BE2C (cell line): ENCODE measurements at regions not wholly inside any gene's neighbourhood (a gene's known extent, or its start where the extent isn't known, plus 50 kb on each side); places are given as distances from the start of the nearest gene placed in this dataset.

ENCODE experiments used
- DNase-seq: peaks from one replicate; pipeline ENCODE4 v3.0.0-alpha.2; 2020
- H3K27me3 ChIP-seq: fragments of 250-450 bp; sonication (Bioruptor Pico); 2 replicates; pipeline ENCODE4 v1.5.1; 2020; ENCODE audit warnings: mild to moderate bottlenecking
- H3K36me3 ChIP-seq: fragments of 250-450 bp; sonication (Bioruptor Pico); 2 replicates; pipeline ENCODE4 v1.5.1; 2020; ENCODE audit warnings: mild to moderate bottlenecking
- H3K4me1 ChIP-seq: fragments of 250-450 bp; sonication (Bioruptor Pico); 2 replicates; pipeline ENCODE4 v1.5.1; 2020
- H3K4me3 ChIP-seq: 2 replicates; pipeline ENCODE4 v1.5.1; 2011; ENCODE audit warnings: low read depth, low read length
- H3K9me3 ChIP-seq: fragments of 250-450 bp; sonication (Bioruptor Pico); 2 replicates; pipeline ENCODE4 v1.5.1; 2020
- CTCF ChIP-seq: IDR thresholded peaks from 2 replicates; pipeline ENCODE4 v1.5.1; 2012; ENCODE audit warnings: mild to moderate bottlenecking, low read depth, low read length

DNA sequence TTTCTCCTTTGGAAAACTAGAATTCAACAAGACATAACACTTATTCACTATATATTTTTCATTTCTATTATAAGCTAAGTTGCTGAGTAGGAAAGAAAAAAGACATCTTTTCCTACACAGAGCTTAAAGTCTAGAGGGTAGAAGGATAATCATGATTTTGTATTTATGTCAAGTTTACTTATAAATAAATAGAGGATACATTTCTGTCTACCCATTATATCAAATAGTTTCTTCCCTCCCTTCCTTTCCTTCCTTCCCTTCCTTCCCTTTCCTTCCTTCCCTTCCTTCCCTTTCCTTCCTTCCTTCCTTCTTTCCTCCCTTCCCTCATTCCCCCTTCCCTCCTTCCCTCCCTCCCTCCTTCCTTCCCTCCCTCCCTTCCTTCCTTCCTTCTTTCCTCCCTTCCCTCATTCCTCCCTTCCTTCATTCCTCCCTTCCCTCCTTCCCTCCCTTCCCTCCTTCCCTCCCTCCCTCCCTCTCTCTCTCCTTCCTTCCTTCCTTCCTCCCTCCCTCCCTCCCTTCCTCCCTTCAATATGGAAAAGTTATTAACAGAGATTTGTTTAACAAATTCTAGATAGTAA lies 308.4 kb upstream of the COL3A1 start:
- no peak overlapping the region for H3K4me3 ChIP-seq
- no peaks in the 10 kb centered on the region for H3K4me1 ChIP-seq
- no peaks in the 10 kb centered on the region for H3K36me3 ChIP-seq
- no peaks in the 10 kb centered on the region for H3K27me3 ChIP-seq
- TF ChIP-seq CTCF, result no peak
- DNase-seq, result no peak
- H3K9me3 ChIP-seq, result no peaks in the 10 kb centered on the region

DNA sequence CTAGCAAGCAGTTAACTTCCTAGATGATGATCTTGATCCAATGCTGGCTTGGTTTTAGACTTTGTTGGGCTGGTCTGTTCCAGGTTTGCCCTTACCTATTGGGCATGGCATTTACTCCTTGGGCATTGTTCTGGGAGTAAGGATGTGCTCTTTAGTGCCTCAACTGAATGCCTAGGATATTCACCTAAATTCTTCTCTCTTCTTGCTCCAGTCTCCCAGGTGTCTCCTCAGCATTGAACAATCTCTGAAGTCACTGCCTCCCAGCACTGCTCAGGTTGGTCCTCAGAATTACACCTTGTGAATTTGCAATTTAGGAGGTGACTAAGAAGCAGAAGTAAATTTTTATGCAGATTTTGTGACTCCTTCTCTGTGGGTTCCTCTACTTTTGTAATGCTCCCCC lies 307.7 kb upstream of the COL3A1 start:
- H3K4me3 ChIP-seq, result no peak overlapping the region
- no peaks in the 10 kb centered on the region for H3K9me3 ChIP-seq
- no peaks in the 10 kb centered on the region for H3K27me3 ChIP-seq
- no peak for TF ChIP-seq CTCF
- H3K4me1 ChIP-seq, result no peaks in the 10 kb centered on the region
- H3K36me3 ChIP-seq, result no peaks in the 10 kb centered on the region
- no peak for DNase-seq

GRCh38 chr2:188668017-188668680 lies 306.0 kb upstream of the COL3A1 start:
- Histone ChIP-seq H3K27me3 (no peaks in the 10 kb centered on the region), H3K4me1 (no peaks in the 10 kb centered on the region), H3K9me3 (no peaks in the 10 kb centered on the region), H3K4me3 (no peak overlapping the region), H3K36me3 (no peaks in the 10 kb centered on the region)
- no peak for TF ChIP-seq CTCF
- DNase-seq, result no peak

DNA sequence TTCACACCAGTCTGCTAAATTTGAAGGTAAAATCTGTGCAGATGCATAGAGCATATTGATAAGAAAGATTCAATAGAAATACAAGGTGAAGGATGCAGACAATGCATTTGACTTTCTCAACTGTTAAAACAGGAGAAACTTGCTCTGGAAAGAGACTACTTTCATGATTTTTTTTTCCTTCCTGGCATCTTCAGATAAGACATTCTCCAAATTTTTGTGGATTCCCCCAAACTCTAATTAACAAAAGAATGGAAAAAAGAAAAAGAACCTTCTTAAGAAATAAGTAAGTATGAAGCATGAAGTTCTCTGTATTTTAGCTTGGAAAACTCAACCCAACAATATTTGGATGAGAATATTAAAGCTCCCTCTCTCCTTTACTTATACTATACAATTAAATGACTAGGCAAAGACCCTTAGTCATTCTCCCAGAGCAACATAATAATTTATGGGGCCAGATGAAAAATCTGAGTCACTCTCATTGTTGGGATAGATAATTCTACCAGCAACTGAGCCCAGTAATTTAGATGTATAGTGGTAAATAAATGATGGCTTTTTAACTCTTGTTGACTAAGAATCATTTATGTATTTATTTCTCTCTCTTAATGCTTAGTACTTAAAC lies 298.7 kb upstream of the COL3A1 start:
- H3K4me3 ChIP-seq, result no peak overlapping the region
- H3K36me3 ChIP-seq, result no peaks in the 10 kb centered on the region
- H3K27me3 ChIP-seq, result no peaks in the 10 kb centered on the region
- no peaks in the 10 kb centered on the region for H3K9me3 ChIP-seq
- H3K4me1 ChIP-seq, result peaks cover 4% of the 10 kb centered on the region; the same call in 1 of the 2 replicates
- no peak for TF ChIP-seq CTCF
- DNase-seq, result no peak

GRCh38 chr2:188676010-188676400 lies 298.2 kb upstream of the COL3A1 start:
- DNase-seq, result no peak
- H3K4me1 ChIP-seq, result peaks cover 4% of the 10 kb centered on the region; the same call in 1 of the 2 replicates
- no peak overlapping the region for H3K4me3 ChIP-seq
- H3K36me3 ChIP-seq, result no peaks in the 10 kb centered on the region
- no peak for TF ChIP-seq CTCF
- no peaks in the 10 kb centered on the region for H3K27me3 ChIP-seq
- H3K9me3 ChIP-seq, result no peaks in the 10 kb centered on the region

- H3K36me3 ChIP-seq, result no peaks in the 10 kb centered on the region
- no peak for TF ChIP-seq CTCF
These were observed 297.0 kb upstream of the COL3A1 start for GRCh38 chr2:188677142-188677541.

More at GRCh38 chr2:188677142-188677541, 297.0 kb upstream of the COL3A1 start:
- no peaks in the 10 kb centered on the region for H3K27me3 ChIP-seq
- peaks cover 4% of the 10 kb centered on the region; the same call in 1 of the 2 replicates for H3K4me1 ChIP-seq
- H3K9me3 ChIP-seq, result no peaks in the 10 kb centered on the region
- DNase-seq, result no peak
- no peak overlapping the region for H3K4me3 ChIP-seq
